Colonic mucosa (tissue), 4 donors: ENCODE measurements at regions not wholly inside any gene's neighbourhood (a gene's known extent, or its start where the extent isn't known, plus 50 kb on each side); places are given as distances from the start of the nearest gene placed in this dataset.
"Not testable (repeated sequence)": the region's sequence is repeated elsewhere in the genome, so short reads cannot be mapped to it uniquely, and the experiment has no call there.

Experiments
- DNase-seq: peaks from one replicate; pipeline ENCODE4 v3.0.0-alpha.2; 2020
- H3K27ac ChIP-seq: fragments of 200-600 bp; one replicate; pipeline ENCODE4 v1.8.0; 2021
- H3K27me3 ChIP-seq: fragments of 200-600 bp; one replicate; pipeline ENCODE4 v1.8.0; 2021
- H3K36me3 ChIP-seq: fragments of 200-600 bp; one replicate; pipeline ENCODE4 v1.8.0; 2021
- H3K4me1 ChIP-seq: fragments of 200-600 bp; one replicate; pipeline ENCODE4 v1.8.0; 2021; ENCODE audit warnings: mild to moderate bottlenecking
- H3K4me3 ChIP-seq: fragments of 200-600 bp; one replicate; pipeline ENCODE4 v1.8.0; 2021
- H3K9ac ChIP-seq, 2 donors: one replicate each; pipeline ENCODE4 v1.7.0; 2013; ENCODE audit warnings: control low read depth in 2 of 2, low read depth in 2 of 2, low read length in 2 of 2
- H3K9me3 ChIP-seq: fragments of 200-600 bp; one replicate; pipeline ENCODE4 v1.8.0; 2021
- CTCF ChIP-seq: fragments of 200-600 bp; IDR thresholded peaks from one replicate; pipeline ENCODE4 v1.8.0; 2022; ENCODE audit warnings: antibody characterized with exemption, mild to moderate bottlenecking
- intact Hi-C: fragments of 100-400 bp; cut with DNase I; formaldehyde crosslinking; loops from one replicate; pipeline ENCODE4 v1.14.1; 2022
- donor health status: healthy.
- donor health status: DM: no; HTN: no; CAD: no.
- donor health status: DM: no; HTN: no; CAD: no.

- TF ChIP-seq CTCF = no peak
- H3K4me1 ChIP-seq = no peaks in the 10 kb centered on the region
- no peaks in the 10 kb centered on the region for H3K9me3 ChIP-seq
- H3K4me3 ChIP-seq = no peak overlapping the region
- H3K27ac ChIP-seq = no peak overlapping the region
- no peak for DNase-seq
- no peaks in the 10 kb centered on the region for H3K36me3 ChIP-seq
- intact Hi-C loops = no loop called here
- no peaks in the 10 kb centered on the region for H3K27me3 ChIP-seq
- no peak overlapping the region for H3K9ac ChIP-seq
Observed at GRCh38 chrY:12358337-12358736, 342.7 kb upstream of the USP9Y start.

GRCh38 chrY:12359867-12360266, 341.2 kb upstream of the USP9Y start:
- Histone ChIP-seq H3K4me1 (no peaks in the 10 kb centered on the region), H3K9me3 (no peaks in the 10 kb centered on the region), H3K27ac (no peak overlapping the region), H3K4me3 (no peak overlapping the region), H3K27me3 (no peaks in the 10 kb centered on the region), H3K9ac (no peak overlapping the region), H3K36me3 (no peaks in the 10 kb centered on the region)
- intact Hi-C loops = no loop called here
- no peak for TF ChIP-seq CTCF
- no peak for DNase-seq

- intact Hi-C loops = no loop called here
- Histone ChIP-seq H3K27me3 (no peaks in the 10 kb centered on the region), H3K27ac (no peak overlapping the region), H3K4me3 (no peak overlapping the region), H3K36me3 (no peaks in the 10 kb centered on the region), H3K4me1 (no peaks in the 10 kb centered on the region), H3K9me3 (no peaks in the 10 kb centered on the region), H3K9ac (no peak overlapping the region)
- DNase-seq = no peak
- no peak for TF ChIP-seq CTCF
Observed at GRCh38 chrY:12360496-12360895, 340.5 kb upstream of the USP9Y start.

- H3K9me3 ChIP-seq = no peaks in the 10 kb centered on the region
- H3K4me1 ChIP-seq = no peaks in the 10 kb centered on the region
- H3K27ac ChIP-seq = no peak overlapping the region
- H3K36me3 ChIP-seq = no peaks in the 10 kb centered on the region
- H3K9ac ChIP-seq = no peak overlapping the region
- no peaks in the 10 kb centered on the region for H3K27me3 ChIP-seq
- intact Hi-C loops = no loop called here
- no peak overlapping the region for H3K4me3 ChIP-seq
- DNase-seq = no peak
- no peak for TF ChIP-seq CTCF
Observed at GRCh38 chrY:12365311-12365910, 335.6 kb upstream of the USP9Y start.

- H3K9ac ChIP-seq, H3K4me3 ChIP-seq, H3K36me3 ChIP-seq, H3K4me1 ChIP-seq, DNase-seq, intact Hi-C loops, H3K27me3 ChIP-seq, H3K27ac ChIP-seq, H3K9me3 ChIP-seq: not testable (repeated sequence)
Observed at GRCh38 chrY:12374588-12374987, 326.4 kb upstream of the USP9Y start.

GRCh38 chrY:12391655-12392559, 309.1 kb upstream of the USP9Y start:
- H3K9me3 ChIP-seq, DNase-seq, H3K27me3 ChIP-seq, H3K9ac ChIP-seq, H3K4me3 ChIP-seq, intact Hi-C loops, H3K27ac ChIP-seq, H3K4me1 ChIP-seq, H3K36me3 ChIP-seq: not testable (repeated sequence)
